ENCODE measurements at regions not wholly inside any gene's neighbourhood (a gene's known extent, or its start where the extent isn't known, plus 50 kb on each side); places are given as distances from the start of the nearest gene placed in this dataset.
"Not testable (repeated sequence)": the region's sequence is repeated elsewhere in the genome, so short reads cannot be mapped to it uniquely, and the experiment has no call there.

- not testable (repeated sequence) for TF ChIP-seq BACH2 (CRISPR knock-in tag; IDR thresholded peaks at IDR 0.05; ENCODE audit: borderline replicate concordance); PATZ1 (CRISPR knock-in tag; IDR thresholded peaks at IDR 0.05; ENCODE audit: borderline replicate concordance); TCF4 (CRISPR knock-in tag; IDR thresholded peaks at IDR 0.05; ENCODE audit: borderline replicate concordance); POU6F1 (CRISPR knock-in tag; IDR thresholded peaks at IDR 0.05; ENCODE audit: borderline replicate concordance, low read depth)
Observed at GRCh38 chr5:30494113-30494512, 699.4 kb upstream of the CDH6 start.

Data from SK-N-SH treated with all-trans-retinoic acid at 6 μM for 48 hours (cell line).